KBM-7 (cell line): ENCODE measurements at regions not wholly inside any gene's neighbourhood (a gene's known extent, or its start where the extent isn't known, plus 50 kb on each side); places are given as distances from the start of the nearest gene placed in this dataset.
A peak's percentile ranks its signal among the peaks of the same experiment; 100 is the strongest.
"Not testable (repeated sequence)": the region's sequence is repeated elsewhere in the genome, so short reads cannot be mapped to it uniquely, and the experiment has no call there.

Source experiments
- DNase-seq: peaks from one replicate; pipeline ENCODE4 v3.0.0-alpha.2; 2015
- in situ Hi-C: fragments of 300-500 bp; cut with MboI; formaldehyde crosslinking; loops from 2 replicates; pipeline ENCODE4 v1.14.3; 2020; ENCODE audit warnings: low sequenced_read_pairs, low pct_unique_long_range_greater_than_20kb, mixed read lengths

DNA sequence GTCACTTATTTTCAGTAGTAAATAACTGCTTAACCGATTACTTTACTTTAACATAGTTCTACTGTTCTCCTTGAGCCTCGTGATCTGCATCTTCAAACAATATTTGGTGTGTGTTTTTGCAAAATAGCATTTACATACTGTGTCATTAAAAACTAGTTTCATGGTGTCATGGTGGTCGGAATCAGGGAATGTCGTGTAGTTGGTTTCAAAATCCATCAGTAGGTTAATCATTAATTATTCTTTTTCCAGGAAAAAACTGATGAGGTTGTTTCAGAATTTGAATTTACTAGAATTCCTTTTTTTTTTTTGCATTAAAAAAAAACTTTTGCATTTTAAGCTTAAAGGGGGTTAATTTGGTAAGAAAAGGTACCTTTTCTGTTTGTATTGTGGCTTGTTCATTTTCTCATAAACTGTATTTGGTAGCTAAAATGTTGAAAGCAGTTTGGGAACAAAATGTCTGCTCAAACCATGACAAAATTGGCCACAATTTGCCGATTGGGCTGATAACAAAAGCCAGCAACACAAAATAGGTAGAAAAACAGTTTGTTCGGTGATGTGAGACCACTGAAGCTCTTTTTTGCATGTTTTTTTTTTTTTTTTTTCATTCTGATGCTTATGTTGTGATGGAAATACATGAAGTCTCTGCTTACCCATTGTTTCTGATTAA lies 234.9 kb upstream of the PLGLB2 start:
- DNase-seq, in situ Hi-C loops: not testable (repeated sequence)

DNA sequence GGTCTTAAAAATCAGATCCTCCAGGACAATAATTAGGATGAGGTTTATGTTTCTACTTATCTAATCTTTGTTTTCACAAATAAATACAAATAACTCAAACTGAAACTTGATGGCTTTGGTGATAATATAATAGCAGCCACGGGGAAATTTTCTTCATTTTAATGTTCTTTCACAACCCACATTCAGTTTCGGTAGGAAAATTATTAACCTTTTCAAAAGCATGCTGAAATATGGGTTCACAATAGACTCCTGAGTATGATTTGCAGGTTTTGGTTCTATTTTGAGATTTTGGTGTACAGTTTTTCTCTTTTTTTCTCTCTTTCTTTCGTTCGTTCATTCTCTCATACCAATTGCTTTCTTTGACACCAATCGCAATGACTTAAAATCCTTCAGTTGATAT lies 233.9 kb upstream of the PLGLB2 start:
- DNase-seq, in situ Hi-C loops: not testable (repeated sequence)

DNA sequence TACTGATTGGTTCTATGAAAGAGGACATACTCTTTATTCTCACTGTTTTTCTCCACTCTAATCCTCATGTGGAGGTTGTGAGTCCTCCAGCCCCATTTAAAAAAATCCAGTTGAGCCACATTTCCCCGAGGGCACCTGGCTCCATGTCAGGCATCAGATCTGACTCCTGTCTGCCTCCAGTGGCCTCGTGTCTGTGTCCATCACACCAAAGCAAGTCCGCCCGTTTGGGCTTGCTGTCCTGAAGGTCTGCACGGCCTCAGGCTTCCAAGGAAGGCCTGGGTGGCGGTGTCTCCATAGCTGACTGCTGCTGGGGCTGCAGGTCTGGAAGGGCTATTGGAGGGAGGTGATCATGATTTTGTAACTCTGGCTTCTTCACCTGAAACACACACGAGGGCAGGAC lies 233.4 kb upstream of the PLGLB2 start:
- in situ Hi-C loops, result not testable (repeated sequence)

DNA sequence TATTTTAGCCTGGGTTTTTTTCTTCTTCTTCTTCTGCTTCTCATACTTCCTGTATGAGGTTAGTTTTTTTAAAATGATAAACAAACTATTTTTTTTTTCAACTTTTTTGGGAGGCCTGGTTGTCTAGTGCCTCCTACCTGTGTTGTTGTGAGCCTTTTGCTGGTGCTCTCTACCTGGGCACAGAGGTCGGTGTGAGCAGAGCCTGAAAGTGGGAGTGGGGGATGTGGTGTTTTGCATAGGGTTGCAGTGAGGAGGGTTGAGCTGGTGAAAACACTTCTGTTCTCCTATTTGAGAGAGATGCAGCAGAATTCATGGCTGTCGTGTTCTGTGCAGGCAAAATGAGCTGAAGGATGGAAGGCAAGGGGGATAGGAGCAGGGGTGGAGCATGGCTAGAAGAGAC lies 232.7 kb upstream of the PLGLB2 start:
- in situ Hi-C loops, result not testable (repeated sequence)

More for the DNA sequence above, 233.4 kb upstream of the PLGLB2 start:
- DNase-seq, result not testable (repeated sequence)

DNA sequence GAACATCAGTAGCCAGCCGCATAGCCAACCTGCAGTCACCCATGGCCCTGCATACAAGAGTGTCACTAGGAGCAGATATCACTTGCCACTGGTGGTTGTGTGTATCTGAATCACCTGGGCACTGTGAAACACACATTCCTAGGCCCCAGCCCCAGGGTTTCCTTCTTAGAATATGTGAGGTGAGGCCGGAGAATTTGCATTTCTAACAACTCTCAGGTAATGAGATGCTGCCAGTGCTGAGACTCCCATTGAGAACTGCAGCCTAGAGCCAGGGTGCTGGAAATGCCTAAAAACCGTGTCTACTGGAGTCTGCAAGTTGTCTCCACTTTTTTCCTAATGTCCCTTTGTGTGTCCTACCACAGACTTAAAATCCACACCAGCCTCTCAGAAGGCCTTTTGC lies 232.0 kb upstream of the PLGLB2 start:
- in situ Hi-C loops, DNase-seq: not testable (repeated sequence)

More for the DNA sequence above, 232.7 kb upstream of the PLGLB2 start:
- DNase-seq, result not testable (repeated sequence)

DNA sequence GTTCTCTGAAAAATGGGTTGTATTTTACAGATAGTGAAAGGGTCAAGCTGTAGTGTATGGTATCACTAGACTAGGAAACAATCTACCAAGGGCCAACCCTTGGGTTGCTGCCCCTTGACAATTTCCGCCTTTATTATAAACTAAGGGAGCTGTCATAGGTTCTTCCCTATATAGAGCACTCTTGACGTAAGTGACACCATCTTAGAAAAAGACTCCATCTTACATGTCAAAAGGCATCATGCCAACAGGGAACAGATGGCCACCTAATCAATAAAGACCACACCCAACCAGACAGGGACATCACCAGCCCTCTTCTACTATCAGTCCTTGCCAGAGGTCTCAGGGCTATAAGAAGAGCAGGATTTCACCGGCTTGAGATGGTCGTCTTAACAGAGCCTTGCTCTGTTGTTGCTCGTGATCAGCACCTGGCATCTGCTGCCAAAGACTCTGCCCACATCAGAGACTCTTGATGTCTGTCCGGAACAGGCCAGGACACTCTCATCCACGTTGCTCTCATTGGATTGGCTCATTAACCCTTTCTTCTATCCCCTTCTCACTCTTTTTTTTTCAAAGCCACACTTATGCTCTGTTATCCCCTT lies 231.4 kb upstream of the PLGLB2 start:
- DNase-seq, in situ Hi-C loops: not testable (repeated sequence)

DNA sequence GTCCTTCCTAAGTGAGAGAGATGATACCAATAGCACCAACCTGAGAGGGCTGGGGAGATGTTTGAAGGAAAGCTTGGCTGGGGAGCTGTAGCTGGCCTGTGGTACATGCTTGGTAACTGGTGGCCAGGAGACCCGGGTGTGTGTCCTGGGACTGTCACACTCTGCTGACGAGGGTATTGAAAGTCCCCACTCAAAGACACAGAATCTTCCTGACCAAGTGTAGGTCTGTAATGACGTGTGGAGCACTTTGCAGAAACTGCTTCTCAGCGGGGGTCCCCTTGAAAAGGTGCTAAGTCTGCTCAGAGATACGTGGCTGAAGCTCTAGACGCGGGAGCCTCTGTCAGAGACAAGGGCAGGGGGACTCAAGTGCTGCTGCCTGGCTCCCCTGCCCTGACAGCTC lies 230.4 kb upstream of the PLGLB2 start:
- in situ Hi-C loops, DNase-seq: not testable (repeated sequence)

DNA sequence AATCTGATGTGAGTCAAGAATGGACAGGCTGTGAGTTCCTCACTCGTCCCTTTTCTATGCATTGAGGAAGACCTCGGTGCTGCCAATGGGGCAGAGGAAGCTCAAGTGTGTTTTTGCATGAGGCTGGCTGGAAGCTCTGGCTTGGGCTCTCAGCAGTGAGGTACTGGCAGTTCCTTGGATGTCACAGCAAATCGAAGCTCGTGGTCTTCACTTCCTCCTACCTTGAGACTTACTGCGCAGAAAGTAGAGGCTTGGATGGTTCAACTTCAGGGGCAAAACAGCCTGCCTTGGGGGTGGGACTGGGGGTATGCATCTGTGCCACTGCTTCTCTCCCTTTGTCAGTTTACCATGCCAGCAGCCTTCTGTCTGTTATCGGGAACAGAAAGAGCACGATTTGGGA lies 229.8 kb upstream of the PLGLB2 start:
- in situ Hi-C loops, result not testable (repeated sequence)

DNA sequence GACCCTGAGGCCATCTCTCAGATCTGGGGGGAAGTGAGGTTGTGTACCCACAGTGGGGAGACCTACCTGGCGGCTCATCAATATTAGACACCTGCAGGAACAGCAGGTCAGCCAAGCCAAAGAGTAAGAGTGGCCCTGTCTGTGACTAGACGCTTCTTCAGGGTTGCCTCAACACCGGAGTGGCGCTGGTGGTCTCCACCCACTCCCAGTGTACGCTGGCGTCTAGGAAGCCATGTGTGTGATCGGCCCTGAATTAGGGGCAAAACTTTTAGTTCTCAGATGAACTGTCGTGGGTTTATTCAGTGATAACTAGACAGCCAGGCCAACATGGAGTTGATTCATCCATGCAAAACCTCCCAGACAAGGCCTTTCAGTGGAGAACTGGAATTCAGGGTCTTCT lies 229.3 kb upstream of the PLGLB2 start:
- in situ Hi-C loops, DNase-seq: not testable (repeated sequence)

More for the DNA sequence above, 229.8 kb upstream of the PLGLB2 start:
- not testable (repeated sequence) for DNase-seq

DNA sequence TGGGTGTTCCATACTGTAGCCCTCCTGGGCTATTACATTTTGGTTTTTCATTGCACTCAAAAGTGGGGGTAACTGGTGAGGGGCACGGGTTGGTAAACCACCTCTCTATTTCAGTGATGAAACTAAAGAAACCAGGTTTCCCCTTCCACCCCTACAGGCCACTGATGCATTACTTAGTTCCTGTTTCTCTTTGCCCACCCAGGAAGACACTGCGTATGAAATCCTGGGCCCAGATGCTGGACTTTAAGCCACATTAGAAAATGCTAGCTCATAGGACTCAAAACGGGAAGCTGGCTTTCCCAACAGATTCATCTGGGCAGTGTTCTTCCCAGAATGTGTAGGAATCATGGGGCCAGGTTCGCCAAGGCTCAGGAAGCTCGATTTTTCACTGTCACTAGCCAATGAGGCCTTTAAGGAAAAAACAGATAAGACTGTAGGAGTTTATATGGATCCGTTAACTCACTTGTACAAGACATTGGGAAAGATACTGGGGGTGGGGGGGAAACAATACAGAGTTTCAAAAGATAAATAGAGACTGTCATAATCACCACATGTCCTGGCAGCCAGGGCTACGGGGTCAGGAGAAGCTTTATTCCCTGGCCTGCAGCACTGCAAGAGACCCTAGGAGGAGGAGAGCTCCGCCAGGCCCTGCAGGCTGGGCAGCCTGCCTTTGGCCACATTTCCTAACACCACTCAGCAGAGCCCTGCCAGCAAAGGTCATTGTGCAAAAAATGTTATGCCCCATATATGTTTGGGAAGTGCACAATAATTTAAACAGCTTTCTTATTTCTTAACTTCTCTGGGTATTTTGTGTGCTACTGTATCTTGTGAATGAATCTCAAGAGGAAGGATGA lies 228.5 kb upstream of the PLGLB2 start:
- DNase-seq, in situ Hi-C loops: not testable (repeated sequence)

DNA sequence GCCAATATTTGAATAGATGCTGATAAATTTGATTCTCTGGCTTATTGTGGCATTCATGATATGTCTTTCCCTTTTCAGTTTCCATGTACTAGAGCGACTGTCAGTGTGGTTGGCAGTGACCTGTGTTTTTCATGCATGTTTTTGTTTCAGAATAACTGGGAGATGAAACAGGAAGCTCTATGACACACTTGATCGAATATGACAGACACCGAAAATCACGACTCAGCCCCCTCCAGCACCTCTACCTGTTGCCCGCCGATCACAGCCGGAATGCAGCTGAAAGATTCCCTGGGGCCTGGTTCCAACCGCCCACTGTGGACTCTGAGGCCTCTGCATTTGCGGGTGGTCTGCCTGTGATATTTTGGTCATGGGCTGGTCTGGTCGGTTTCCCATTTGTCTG lies 226.8 kb upstream of the PLGLB2 start:
- in situ Hi-C loops, DNase-seq: not testable (repeated sequence)

DNA sequence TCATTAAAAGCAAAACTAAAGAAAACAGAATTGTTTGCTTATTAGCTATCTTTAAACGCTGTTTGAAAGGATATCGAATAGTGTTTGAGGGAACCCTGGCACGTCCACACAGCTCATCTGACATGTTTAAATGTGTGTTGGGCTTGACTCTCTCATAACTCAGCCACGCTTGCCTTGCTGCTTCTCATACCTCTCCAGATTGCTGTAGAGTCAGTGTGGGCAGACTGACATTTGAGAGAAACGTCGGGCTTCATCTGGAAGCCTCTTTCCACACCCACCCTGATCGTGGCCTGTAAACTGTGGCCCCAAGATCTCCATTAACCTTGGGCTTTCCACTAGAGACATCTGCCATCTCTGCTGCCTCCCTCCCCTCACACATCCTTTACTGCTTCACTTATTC lies 226.4 kb upstream of the PLGLB2 start:
- DNase-seq, in situ Hi-C loops: not testable (repeated sequence)

DNA sequence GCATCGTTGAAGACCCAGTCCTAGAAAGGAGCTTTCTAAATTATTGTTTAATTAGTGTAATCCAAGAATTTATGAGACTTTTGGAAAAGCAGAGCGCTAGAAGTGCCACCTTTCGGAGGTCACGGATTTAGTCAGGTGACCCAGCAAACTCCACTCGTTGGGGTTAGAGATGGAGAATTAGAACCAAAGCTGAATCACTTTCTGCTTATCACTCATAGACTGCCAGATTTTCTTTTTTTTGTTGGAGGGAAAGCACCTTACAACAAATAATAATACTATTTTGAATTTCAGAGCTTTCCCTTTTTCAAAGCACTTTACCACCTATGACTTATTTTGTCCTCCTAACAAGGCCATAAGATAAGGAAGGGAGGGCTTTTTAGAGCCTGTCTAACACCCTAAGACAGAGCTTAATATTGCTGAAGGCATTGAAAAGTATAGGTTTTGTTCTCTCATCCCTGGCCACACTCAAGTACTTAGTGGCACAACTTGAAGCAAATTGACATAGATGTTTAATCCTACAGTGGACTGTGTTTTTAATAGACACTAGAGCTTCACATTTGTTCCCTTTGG lies 223.2 kb upstream of the PLGLB2 start:
- in situ Hi-C loops, DNase-seq: not testable (repeated sequence)

DNA sequence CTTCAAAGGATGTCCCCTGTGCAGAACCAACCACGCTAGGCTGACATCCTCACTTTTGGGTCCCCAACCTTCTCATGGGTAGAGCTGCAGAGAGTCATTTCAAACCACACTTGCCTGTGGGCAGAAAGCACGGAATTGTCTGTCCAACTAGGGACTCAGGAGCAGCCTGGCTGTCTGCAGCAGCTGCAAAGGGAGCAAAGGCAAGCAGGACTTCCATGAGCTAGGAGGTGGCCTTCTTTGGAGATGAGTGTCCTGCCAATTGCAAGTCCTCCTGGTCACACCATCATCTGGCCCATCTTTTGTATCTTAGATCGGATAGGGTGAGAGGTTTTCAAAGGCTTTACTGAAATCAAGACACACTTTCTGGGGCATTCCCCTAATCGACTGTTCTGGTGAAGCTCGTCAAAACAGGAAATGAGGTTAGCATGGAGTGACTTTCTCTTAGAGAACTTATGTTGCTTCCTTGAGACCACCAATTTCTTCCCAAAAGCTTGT lies 222.3 kb upstream of the PLGLB2 start:
- DNase-seq, in situ Hi-C loops: not testable (repeated sequence)

DNA sequence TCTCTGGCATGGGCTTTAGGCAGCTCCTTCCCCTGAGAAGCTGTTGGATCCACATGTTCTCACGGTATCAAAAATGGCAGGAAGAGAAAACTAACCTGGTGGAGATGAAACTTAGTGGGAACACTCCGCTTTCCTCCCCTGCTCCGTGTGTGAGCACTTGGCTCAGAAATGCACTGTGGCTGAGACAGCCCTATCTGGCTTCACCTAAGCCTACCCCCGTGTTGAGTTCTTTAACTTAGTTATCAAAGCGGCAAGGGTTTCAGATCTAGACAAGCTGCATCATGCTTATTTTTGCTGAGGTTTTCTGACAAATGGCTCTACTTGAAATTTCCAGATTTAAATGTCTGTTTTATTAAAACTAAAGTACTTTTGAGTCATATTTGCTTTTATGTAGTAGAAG lies 221.6 kb upstream of the PLGLB2 start:
- in situ Hi-C loops, DNase-seq: not testable (repeated sequence)

DNA sequence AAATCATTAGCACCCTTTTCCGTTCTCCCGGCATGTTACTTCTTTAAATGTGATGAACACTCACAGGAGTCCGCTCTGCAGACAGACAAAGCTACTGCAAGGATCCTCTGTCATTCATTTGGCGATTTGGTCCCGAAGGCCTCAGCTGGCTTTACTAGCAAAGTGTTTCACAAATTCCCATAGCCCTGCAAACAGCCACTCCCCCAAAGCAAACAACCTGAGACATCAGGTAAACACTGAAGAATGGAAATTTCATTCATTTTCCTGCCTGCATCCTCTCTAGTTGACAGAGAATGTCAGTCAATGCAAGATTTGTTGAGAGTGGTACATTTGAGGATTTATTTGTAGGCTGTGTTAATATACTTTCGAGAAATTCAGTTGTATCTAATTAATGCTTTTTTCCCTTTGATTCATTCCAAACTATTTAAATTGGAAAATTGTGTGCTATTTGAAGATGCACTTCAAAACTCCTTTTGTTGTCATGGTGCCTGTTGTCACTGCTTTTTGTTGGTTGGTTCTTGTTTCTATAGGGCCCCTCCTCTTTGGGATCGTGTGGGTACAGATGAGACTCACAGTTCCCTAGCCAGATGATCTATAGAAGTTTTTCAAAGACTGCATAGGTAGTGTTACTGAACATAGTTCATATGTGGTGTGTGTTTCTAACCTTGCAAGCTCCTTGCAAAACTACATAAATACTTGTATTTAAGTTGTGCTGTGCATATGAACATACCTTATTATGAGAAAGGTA lies 215.7 kb upstream of the PLGLB2 start:
- in situ Hi-C loops, DNase-seq: not testable (repeated sequence)

DNA sequence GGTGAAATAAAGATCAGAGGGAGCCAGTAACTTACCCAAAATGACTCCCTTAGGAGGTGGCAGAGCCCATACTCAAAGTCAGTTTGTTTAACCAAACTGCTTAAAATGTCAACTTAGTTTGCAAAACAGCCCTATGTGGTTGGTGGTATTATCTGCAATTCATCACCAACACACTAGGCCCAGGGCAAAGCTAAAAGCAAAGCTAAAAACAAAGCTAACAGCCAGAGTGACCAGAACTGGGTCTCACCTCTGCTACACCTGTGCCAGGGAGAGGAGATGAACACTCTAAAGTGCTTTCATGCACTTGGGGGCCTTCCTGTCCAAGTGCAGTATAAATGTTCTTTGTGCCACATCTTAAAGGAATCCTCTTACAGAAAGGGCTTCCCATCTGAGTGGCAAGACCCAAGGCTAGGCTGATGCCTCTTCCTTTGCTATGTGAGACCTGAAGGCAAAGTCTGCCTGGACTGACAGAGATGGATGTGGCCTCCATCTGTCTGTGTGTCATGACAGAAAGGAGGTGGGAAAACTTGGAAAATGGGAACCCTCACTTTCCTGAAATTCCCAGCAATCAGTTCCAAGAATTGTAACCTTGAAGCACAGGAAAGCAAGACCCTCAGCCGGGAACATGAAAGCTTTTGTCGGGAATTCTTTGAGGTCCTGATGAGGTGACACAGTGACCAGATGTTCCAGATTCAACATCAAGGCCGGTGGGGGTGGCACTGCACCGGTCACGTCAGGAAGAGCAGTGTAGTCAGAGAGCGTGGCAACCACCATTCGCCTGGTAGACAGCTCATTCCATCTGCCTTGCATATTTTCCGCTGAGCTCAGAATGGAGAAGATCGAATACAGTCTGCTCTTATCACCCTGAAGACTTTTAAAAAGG lies 214.3 kb upstream of the PLGLB2 start:
- in situ Hi-C loops, result not testable (repeated sequence)
- peak; percentile 47 for DNase-seq
